OCI-LY1 (cell line): ENCODE measurements at regions not wholly inside any gene's neighbourhood (a gene's known extent, or its start where the extent isn't known, plus 50 kb on each side); places are given as distances from the start of the nearest gene placed in this dataset.

Experiments
- H2AFZ ChIP-seq: fragments of 200-600 bp; sonication (generic), shearing (Covaris generic); 2 replicates; pipeline ENCODE4 v1.6.0; 2014; ENCODE audit warnings: antibody characterized with exemption, mild to moderate bottlenecking, low read length
- H3F3A ChIP-seq: fragments of 200-600 bp; sonication (generic), shearing (Covaris generic); 2 replicates; pipeline ENCODE4 v1.6.0; 2014; ENCODE audit warnings: mild to moderate bottlenecking, antibody characterized with exemption, low read length, moderate library complexity; ENCODE audit not compliant: insufficient read depth
- H3K27ac ChIP-seq: fragments of 200-600 bp; sonication (generic); 2 replicates; pipeline ENCODE4 v1.5.1; 2014; ENCODE audit warnings: low read length, mixed run types, mild to moderate bottlenecking, low read depth; ENCODE audit not compliant: poor library complexity, severe bottlenecking
- H3K27me3 ChIP-seq: fragments of 200-600 bp; sonication (generic); 2 replicates; pipeline ENCODE4 v1.6.0; 2014; ENCODE audit warnings: antibody characterized with exemption, mild to moderate bottlenecking, low read length, moderate library complexity; ENCODE audit not compliant: insufficient read depth
- H3K36me3 ChIP-seq: fragments of 200-600 bp; sonication (generic); 2 replicates; pipeline ENCODE4 v1.6.1; 2014; ENCODE audit warnings: mild to moderate bottlenecking, antibody characterized with exemption, low read length, moderate library complexity, mixed read lengths; ENCODE audit not compliant: insufficient read depth
- H3K4me1 ChIP-seq: fragments of 200-600 bp; sonication (generic); 2 replicates; pipeline ENCODE4 v1.5.1; 2014; ENCODE audit warnings: mild to moderate bottlenecking, low read length, moderate library complexity; ENCODE audit not compliant: insufficient read depth, severe bottlenecking
- H3K4me2 ChIP-seq: fragments of 200-600 bp; sonication (generic), shearing (Covaris generic); 2 replicates; pipeline ENCODE4 v1.6.1; 2014; ENCODE audit warnings: low read length
- H3K4me3 ChIP-seq: fragments of 200-600 bp; sonication (generic); 2 replicates; pipeline ENCODE4 v1.5.1; 2014; ENCODE audit warnings: low read length, low read depth, mild to moderate bottlenecking, mixed read lengths; ENCODE audit not compliant: poor library complexity, severe bottlenecking
- H3K79me2 ChIP-seq: fragments of 200-600 bp; shearing (Covaris generic); 2 replicates; pipeline ENCODE4 v1.6.1; 2016; ENCODE audit warnings: mixed run types, low read length, mixed read lengths; ENCODE audit not compliant: insufficient read depth
- H3K9ac ChIP-seq: fragments of 200-600 bp; sonication (generic), shearing (Covaris generic); 2 replicates; pipeline ENCODE4 v1.6.1; 2014; ENCODE audit warnings: mild to moderate bottlenecking, low read length, mixed read lengths
- H3K9me2 ChIP-seq: fragments of 200-600 bp; sonication (generic), shearing (Covaris generic); 2 replicates; pipeline ENCODE4 v1.6.1; 2014; ENCODE audit warnings: low read depth, mild to moderate bottlenecking, low read length, mixed read lengths
- H3K9me3 ChIP-seq: fragments of 200-600 bp; shearing (Covaris generic); 2 replicates; pipeline ENCODE4 v1.6.1; 2014; ENCODE audit warnings: low read length, mixed read lengths
- H4K20me1 ChIP-seq: fragments of 200-600 bp; sonication (generic), shearing (Covaris generic); 2 replicates; pipeline ENCODE4 v1.6.0; 2016; ENCODE audit warnings: mild to moderate bottlenecking, low read length; ENCODE audit not compliant: insufficient read depth
- EZH2 ChIP-seq: fragments of 200-600 bp; sonication (generic), shearing (Covaris generic); IDR thresholded peaks from 2 replicates; pipeline ENCODE4 v1.8.0; 2017; ENCODE audit warnings: borderline replicate concordance, mixed run types, mild to moderate bottlenecking, antibody characterized with exemption, low read length, moderate library complexity, mixed read lengths
- TF ChIP-seq, protein P1 (sequence below): fragments of 200-600 bp; sonication (generic), shearing (Covaris generic); IDR thresholded peaks from 2 replicates; pipeline ENCODE4 v1.5.1; 2017; ENCODE audit warnings: mild to moderate bottlenecking, antibody characterized with exemption, low read length, moderate library complexity, mixed read lengths

DNA sequence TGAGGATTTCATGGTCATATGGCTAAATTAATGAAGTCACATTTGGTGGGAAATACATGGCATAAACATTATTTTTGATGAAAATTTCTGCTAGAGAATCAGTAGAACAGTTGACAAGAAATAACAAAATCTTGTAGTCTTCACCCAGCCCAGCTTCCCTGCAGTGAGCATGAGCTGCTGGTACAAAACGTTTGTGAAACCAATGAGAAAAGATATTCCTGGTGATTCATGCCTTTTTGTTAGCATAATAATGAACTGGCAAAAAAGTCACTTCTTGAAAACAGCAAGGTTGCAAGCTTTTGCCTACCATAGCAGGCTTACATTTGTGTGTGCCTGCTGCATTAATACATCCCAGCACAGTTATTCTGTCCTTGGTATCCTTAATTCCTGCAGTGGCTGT is 475.9 kb upstream of the HTR2A start:
- H3K36me3 ChIP-seq: no peaks in the 10 kb centered on the region
- no peaks in the 10 kb centered on the region for H3K9me3 ChIP-seq
- no peak overlapping the region for H3K4me3 ChIP-seq
- no peaks in the 10 kb centered on the region for H3K79me2 ChIP-seq
- H3K9ac ChIP-seq: no peak overlapping the region
- no peak overlapping the region for H3K27ac ChIP-seq
- TF ChIP-seq EZH2: no peak
- TF ChIP-seq, protein P1, sequence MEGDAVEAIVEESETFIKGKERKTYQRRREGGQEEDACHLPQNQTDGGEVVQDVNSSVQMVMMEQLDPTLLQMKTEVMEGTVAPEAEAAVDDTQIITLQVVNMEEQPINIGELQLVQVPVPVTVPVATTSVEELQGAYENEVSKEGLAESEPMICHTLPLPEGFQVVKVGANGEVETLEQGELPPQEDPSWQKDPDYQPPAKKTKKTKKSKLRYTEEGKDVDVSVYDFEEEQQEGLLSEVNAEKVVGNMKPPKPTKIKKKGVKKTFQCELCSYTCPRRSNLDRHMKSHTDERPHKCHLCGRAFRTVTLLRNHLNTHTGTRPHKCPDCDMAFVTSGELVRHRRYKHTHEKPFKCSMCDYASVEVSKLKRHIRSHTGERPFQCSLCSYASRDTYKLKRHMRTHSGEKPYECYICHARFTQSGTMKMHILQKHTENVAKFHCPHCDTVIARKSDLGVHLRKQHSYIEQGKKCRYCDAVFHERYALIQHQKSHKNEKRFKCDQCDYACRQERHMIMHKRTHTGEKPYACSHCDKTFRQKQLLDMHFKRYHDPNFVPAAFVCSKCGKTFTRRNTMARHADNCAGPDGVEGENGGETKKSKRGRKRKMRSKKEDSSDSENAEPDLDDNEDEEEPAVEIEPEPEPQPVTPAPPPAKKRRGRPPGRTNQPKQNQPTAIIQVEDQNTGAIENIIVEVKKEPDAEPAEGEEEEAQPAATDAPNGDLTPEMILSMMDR: no peak
- no peaks in the 10 kb centered on the region for H3K4me1 ChIP-seq
- H3K4me2 ChIP-seq: no peak overlapping the region
- H3K27me3 ChIP-seq: no peaks in the 10 kb centered on the region
- no peaks in the 10 kb centered on the region for H3F3A ChIP-seq
- no peak overlapping the region for H2AFZ ChIP-seq
- no peaks in the 10 kb centered on the region for H4K20me1 ChIP-seq
- no peaks in the 10 kb centered on the region for H3K9me2 ChIP-seq

GRCh38 chr13:47351798-47352197 is 454.9 kb upstream of the HTR2A start:
- no peak overlapping the region for H3K4me3 ChIP-seq
- no peak overlapping the region for H3K27ac ChIP-seq
- H3K4me2 ChIP-seq: no peak overlapping the region
- no peak overlapping the region for H2AFZ ChIP-seq
- H3K4me1 ChIP-seq: no peaks in the 10 kb centered on the region
- H4K20me1 ChIP-seq: no peaks in the 10 kb centered on the region
- H3K79me2 ChIP-seq: no peaks in the 10 kb centered on the region
- H3K36me3 ChIP-seq: no peaks in the 10 kb centered on the region
- H3K9me2 ChIP-seq: no peaks in the 10 kb centered on the region
- TF ChIP-seq, protein P1: no peak
- no peaks in the 10 kb centered on the region for H3F3A ChIP-seq
- H3K27me3 ChIP-seq: no peaks in the 10 kb centered on the region
- 0 out of 2 replicates have a peak, but pooled peaks cover 4% of the 10 kb centered on the region for H3K9me3 ChIP-seq
- H3K9ac ChIP-seq: no peak overlapping the region

DNA sequence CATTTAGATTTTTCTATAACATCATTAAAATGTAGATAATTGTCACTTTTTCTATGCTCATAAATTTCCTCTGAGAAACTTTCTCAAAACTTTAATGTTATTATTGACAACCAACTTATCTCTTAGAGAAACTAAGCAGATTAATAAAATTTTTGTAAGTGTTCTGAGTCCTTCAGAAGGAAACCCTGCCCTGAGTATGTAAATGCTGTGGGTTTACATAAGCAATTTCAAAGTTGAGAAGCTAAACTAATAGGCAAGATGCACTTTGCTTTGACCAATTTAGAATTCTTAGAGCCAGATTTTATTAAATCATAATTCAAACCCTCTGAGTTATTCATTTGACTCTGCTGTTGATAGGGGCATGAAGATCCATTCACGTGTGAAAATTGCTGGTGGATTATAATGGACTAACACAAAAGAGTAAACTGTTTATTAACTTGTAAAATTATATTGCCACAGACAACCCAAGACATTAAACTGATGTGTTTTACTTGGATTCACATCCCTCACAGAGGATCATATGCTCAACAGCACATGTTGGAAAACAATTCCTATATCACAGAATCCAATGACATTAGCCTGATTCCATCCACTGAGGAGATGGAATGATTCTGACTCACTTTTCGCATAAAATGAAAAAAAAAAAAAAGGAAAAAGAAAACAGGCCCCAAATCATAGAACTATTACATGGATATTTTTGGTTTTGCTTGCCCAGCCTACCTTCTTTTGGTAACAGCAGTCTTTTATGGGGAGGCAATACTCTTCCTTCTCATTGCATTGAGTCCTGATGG is 453.7 kb upstream of the HTR2A start:
- Histone ChIP-seq H3K9me3 (0 out of 2 replicates have a peak, but pooled peaks cover 3% of the 10 kb centered on the region), H3K27me3 (no peaks in the 10 kb centered on the region), H3F3A (no peaks in the 10 kb centered on the region), H3K4me3 (no peak overlapping the region), H4K20me1 (no peaks in the 10 kb centered on the region), H3K36me3 (no peaks in the 10 kb centered on the region), H3K9ac (no peak overlapping the region), H2AFZ (no peak overlapping the region), H3K79me2 (no peaks in the 10 kb centered on the region), H3K4me2 (no peak overlapping the region), H3K4me1 (no peaks in the 10 kb centered on the region), H3K27ac (no peak overlapping the region), H3K9me2 (no peaks in the 10 kb centered on the region)
- TF ChIP-seq, protein P1: no peak
- no peak for TF ChIP-seq EZH2
